GM12878 (cell line): ENCODE measurements at regions not wholly inside any gene's neighbourhood (a gene's known extent, or its start where the extent isn't known, plus 50 kb on each side); places are given as distances from the start of the nearest gene placed in this dataset.

Experiments used
- ATAC-seq: fragments of 200-7000 bp; cut with Tn5 transposase; 3 replicates; pipeline ENCODE4 v1.9.1; 2020; ENCODE audit warnings: mild to moderate bottlenecking, moderate library complexity
- BruUV-seq: library from RNA; stranded (reverse); fragments of 400-500 nt; replicated peaks from 2 replicates; lab custom pipeline; 2021; lab: Mats Ljungman, UMichigan
- CTCF ChIA-PET: fragments of 300-600 bp; sonication (Branson Sonifier 250); formaldehyde crosslinking; extraction: SDS; loops from one replicate; lab custom pipeline; 2021; ENCODE audit warnings: inconsistent platforms; lab: Yijun Ruan, JAX
- POLR2A ChIA-PET: fragments of 350-600 bp; formaldehyde crosslinking; extraction: SDS; loops from one replicate; lab custom pipeline; 2021; ENCODE audit warnings: inconsistent platforms; lab: Charles Lee
- RAD21 ChIA-PET: fragments of 300-600 bp; sonication (Branson Sonifier 250); formaldehyde crosslinking; loops from one replicate; lab custom pipeline; 2023; ENCODE audit warnings: antibody characterized with exemption; ENCODE audit not compliant: unreplicated experiment; lab: Charles Lee
- SMC1A ChIA-PET: fragments of 300-600 bp; sonication (Branson Sonifier 250); formaldehyde crosslinking; loops from one replicate; lab custom pipeline; 2023; ENCODE audit not compliant: unreplicated experiment, uncharacterized antibody; lab: Charles Lee
- DNase-seq: peaks from one replicate; pipeline ENCODE4 v3.0.0-alpha.2; 2011; ENCODE audit warnings: low read depth, low spot score
- FAIRE-seq: peaks from 3 replicates; lab custom pipeline; 2011; peaks lifted over from hg19 to GRCh38; lab: Jason Lieb, UNC
- H2AFZ ChIP-seq: 2 replicates; pipeline ENCODE4 v1.6.0; 2011; ENCODE audit warnings: low read depth, low read length, control low read depth; ENCODE audit not compliant: control insufficient read depth
- H3K27ac ChIP-seq: 2 replicates; pipeline ENCODE4 v1.5.1; 2011; ENCODE audit warnings: control low read depth; ENCODE audit not compliant: control insufficient read depth, insufficient read depth
- H3K27me3 ChIP-seq, 2 experiments: replicated peaks in 1 of 2; 2 replicates each; pipeline versions ENCODE4 v1.6.0 to v1.6.1; 2011; ENCODE audit warnings: low read length in 1 of 2; ENCODE audit not compliant: control insufficient read depth in 2 of 2, insufficient read depth in 2 of 2
- H3K36me3 ChIP-seq, 2 experiments: 2 replicates each; pipeline ENCODE4 v1.5.1; 2011; ENCODE audit warnings: low read length in 1 of 2; ENCODE audit not compliant: control insufficient read depth in 2 of 2, insufficient read depth in 2 of 2
- H3K4me1 ChIP-seq: 2 replicates; pipeline ENCODE4 v1.6.1; 2011; ENCODE audit warnings: mild to moderate bottlenecking, low read length, moderate library complexity, mixed read lengths; ENCODE audit not compliant: control insufficient read depth, insufficient read depth
- H3K4me2 ChIP-seq: 2 replicates; pipeline ENCODE4 v1.6.0; 2011; ENCODE audit warnings: control low read depth; ENCODE audit not compliant: control insufficient read depth, insufficient read depth
- H3K4me3 ChIP-seq: fragments of 200-600 bp; sonication (generic); 2 replicates; pipeline ENCODE4 v1.5.1; 2016
- H3K79me2 ChIP-seq: 2 replicates; pipeline ENCODE4 v1.6.0; 2011; ENCODE audit warnings: low read length; ENCODE audit not compliant: control insufficient read depth, insufficient read depth
- H3K9ac ChIP-seq: 2 replicates; pipeline ENCODE4 v1.8.0; 2011; ENCODE audit warnings: low read length, control low read depth, mixed read lengths; ENCODE audit not compliant: control insufficient read depth, insufficient read depth
- H3K9me3 ChIP-seq: replicated peaks from 3 replicates; pipeline ENCODE4 v1.5.1; 2011; ENCODE audit warnings: mild to moderate bottlenecking, low read length; ENCODE audit not compliant: control insufficient read depth, insufficient read depth
- H4K20me1 ChIP-seq: 2 replicates; pipeline ENCODE4 v1.6.0; 2011; ENCODE audit not compliant: control insufficient read depth, insufficient read depth
- BHLHE40 ChIP-seq, 2 experiments: fragments of 450-650 bp in 1 of 2; IDR thresholded peaks; 2 replicates each; pipeline ENCODE4 v1.6.1; 2011 to 2017; ENCODE audit warnings: low read depth in 2 of 2, borderline replicate concordance in 1 of 2, improper control_type of control experiment in 1 of 2, low read length in 1 of 2, mild to moderate bottlenecking in 1 of 2
- CHD4 ChIP-seq: fragments of 200-600 bp; sonication (generic); IDR thresholded peaks from 2 replicates; pipeline ENCODE4 v1.6.1; 2016; ENCODE audit warnings: mild to moderate bottlenecking
- HDGF ChIP-seq: fragments of 450-650 bp; IDR thresholded peaks from 2 replicates; pipeline ENCODE4 v1.6.1; 2016; ENCODE audit warnings: antibody characterized with exemption
- KAT2A ChIP-seq: conservative IDR thresholded peaks from 2 replicates; pipeline ENCODE4 v1.6.1; 2011; ENCODE audit warnings: low read depth, low read length; ENCODE audit not compliant: control insufficient read depth
- MYB ChIP-seq: fragments of 150-350 bp; IDR thresholded peaks from 2 replicates; pipeline ENCODE4 v1.6.1; 2014; ENCODE audit warnings: mild to moderate bottlenecking, low read depth, low read length, borderline replicate concordance
- NFYB ChIP-seq: IDR thresholded peaks from 2 replicates; pipeline ENCODE4 v1.6.1; 2011; ENCODE audit warnings: low read depth, mild to moderate bottlenecking, low read length, improper control_type of control experiment, moderate library complexity; ENCODE audit not compliant: insufficient read depth
- PML ChIP-seq: IDR thresholded peaks from 2 replicates; pipeline ENCODE4 v1.6.1; 2012; ENCODE audit warnings: low read length, inconsistent platforms
- YBX1 ChIP-seq: fragments of 450-650 bp; IDR thresholded peaks from 2 replicates; pipeline ENCODE4 v1.6.1; 2016; ENCODE audit warnings: antibody characterized with exemption
- ZBTB11 ChIP-seq: fragments of 450-650 bp; formaldehyde crosslinking; IDR thresholded peaks from 2 replicates; pipeline ENCODE4 v1.5.0; 2022; ENCODE audit warnings: mild to moderate bottlenecking, missing genetic modification characterization
- ZNF384 ChIP-seq: IDR thresholded peaks from 2 replicates; pipeline ENCODE4 v1.6.1; 2012; ENCODE audit warnings: low read depth, mild to moderate bottlenecking, low read length, improper control_type of control experiment, borderline replicate concordance
- ZNF592 ChIP-seq: fragments of 450-650 bp; IDR thresholded peaks from 2 replicates; pipeline ENCODE4 v1.6.1; 2017; ENCODE audit warnings: mild to moderate bottlenecking, moderate library complexity
- WGBS: methylation state at CpG from one replicate; pipeline ENCODE4 v1.1.6; 2016; ENCODE audit warnings: low lambda C conversion rate; ENCODE audit not compliant: insufficient replicate concordance, insufficient coverage; ENCODE audit errors: missing lambda C conversion rate; 5-methylcytosine and 5-hydroxymethylcytosine counted together
- in situ Hi-C: fragments of 300-500 bp; cut with MboI; formaldehyde crosslinking; loops from 9 replicates; pipeline ENCODE4 v1.14.3; 2018; ENCODE audit warnings: mixed read lengths
- intact Hi-C: fragments of 100-400 bp; cut with micrococcal nuclease; formaldehyde crosslinking; loops from one replicate; pipeline ENCODE4 v1.14.2; 2022; ENCODE audit not compliant: unreplicated experiment
- TF ChIP-seq, protein P1 (sequence below): IDR thresholded peaks from 2 replicates; pipeline ENCODE4 v1.6.1; 2011; ENCODE audit warnings: low read depth, mild to moderate bottlenecking, low read length, moderate library complexity, borderline replicate concordance; ENCODE audit errors: extremely low read depth

- Histone ChIP-seq H3K4me1 (no peaks in the 10 kb centered on the region), H3K9ac (no peak overlapping the region), H3K27me3 (no peaks in the 10 kb centered on the region), H3K36me3 (no peaks in the 10 kb centered on the region), H3K27ac (no peak overlapping the region), H3K4me2 (no peak overlapping the region), H2AFZ (no peak overlapping the region), H3K9me3 (no peaks in the 10 kb centered on the region), H4K20me1 (no peaks in the 10 kb centered on the region), H3K79me2 (no peaks in the 10 kb centered on the region), H3K4me3 (no peak overlapping the region)
- DNase-seq (no peak), FAIRE-seq (no peak), ATAC-seq (no peak)
- ChIA-PET SMC1A (no interaction called here), CTCF (no interaction called here), RAD21 (no interaction called here), POLR2A (no interaction called here)
- intact Hi-C loops (loop anchor here (10.0 kb wide), 1 partner anchor 60 kb away; no protein-coding TSS in a partner anchor), in situ Hi-C loops (no loop called here)
- no TSS peak for BruUV-seq
- WGBS: 59% methylated on average over 5 of the region's 5 CpGs
- TF ChIP-seq BHLHE40 (IDR thresholded peaks at IDR 0.05; ENCODE audit: borderline replicate concordance in 1 of 2, low read depth in 2 of 2, low read length in 1 of 2): no peak
- TF ChIP-seq NFYB: no peak
- TF ChIP-seq ZNF384: no peak
- TF ChIP-seq PML: no peak
- no peak for TF ChIP-seq YBX1
- TF ChIP-seq CHD4: no peak
- TF ChIP-seq ZBTB11: no peak
- TF ChIP-seq KAT2A: no peak
- no peak for TF ChIP-seq ZNF592
- TF ChIP-seq, protein P1, sequence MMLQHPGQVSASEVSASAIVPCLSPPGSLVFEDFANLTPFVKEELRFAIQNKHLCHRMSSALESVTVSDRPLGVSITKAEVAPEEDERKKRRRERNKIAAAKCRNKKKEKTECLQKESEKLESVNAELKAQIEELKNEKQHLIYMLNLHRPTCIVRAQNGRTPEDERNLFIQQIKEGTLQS: no peak
- TF ChIP-seq MYB: no peak
- no peak for TF ChIP-seq HDGF
Measured at GRCh38 chr16:79914961-79915720, 314.6 kb upstream of the MAF start.
